GM12891 (cell line): ENCODE measurements at regions not wholly inside any gene's neighbourhood (a gene's known extent, or its start where the extent isn't known, plus 50 kb on each side); places are given as distances from the start of the nearest gene placed in this dataset.

Experiments
- DNase-seq: peaks from one replicate; pipeline ENCODE4 v3.0.0; 2011; ENCODE audit warnings: low spot score; ENCODE audit not compliant: insufficient read length
- FAIRE-seq: peaks from 2 replicates; lab custom pipeline; 2011; peaks lifted over from hg19 to GRCh38; lab: Jason Lieb, UNC
- PAX5 ChIP-seq: IDR thresholded peaks from 2 replicates; pipeline ENCODE4 v1.6.1; 2011; ENCODE audit warnings: low read length, moderate library complexity, mild to moderate bottlenecking; ENCODE audit not compliant: insufficient read depth, severe bottlenecking
- POLR2A ChIP-seq: IDR thresholded peaks from 2 replicates; pipeline ENCODE4 v1.6.1; 2011; ENCODE audit warnings: low read depth, low read length, control low read depth
- POLR2AphosphoS5 ChIP-seq: IDR thresholded peaks from 2 replicates; pipeline ENCODE4 v1.6.1; 2011; ENCODE audit warnings: low read depth, low read length, control low read depth
- POU2F2 ChIP-seq: IDR thresholded peaks from 2 replicates; pipeline ENCODE4 v1.6.1; 2011; ENCODE audit warnings: low read depth, mild to moderate bottlenecking, control low read depth, low read length, moderate library complexity
- SPI1 ChIP-seq: IDR thresholded peaks from 2 replicates; pipeline ENCODE4 v1.6.1; 2011; ENCODE audit warnings: low read depth, low read length, control low read depth
- TAF1 ChIP-seq: IDR thresholded peaks from 2 replicates; pipeline ENCODE4 v1.6.1; 2011; ENCODE audit warnings: low read depth, low read length, control low read depth

DNA sequence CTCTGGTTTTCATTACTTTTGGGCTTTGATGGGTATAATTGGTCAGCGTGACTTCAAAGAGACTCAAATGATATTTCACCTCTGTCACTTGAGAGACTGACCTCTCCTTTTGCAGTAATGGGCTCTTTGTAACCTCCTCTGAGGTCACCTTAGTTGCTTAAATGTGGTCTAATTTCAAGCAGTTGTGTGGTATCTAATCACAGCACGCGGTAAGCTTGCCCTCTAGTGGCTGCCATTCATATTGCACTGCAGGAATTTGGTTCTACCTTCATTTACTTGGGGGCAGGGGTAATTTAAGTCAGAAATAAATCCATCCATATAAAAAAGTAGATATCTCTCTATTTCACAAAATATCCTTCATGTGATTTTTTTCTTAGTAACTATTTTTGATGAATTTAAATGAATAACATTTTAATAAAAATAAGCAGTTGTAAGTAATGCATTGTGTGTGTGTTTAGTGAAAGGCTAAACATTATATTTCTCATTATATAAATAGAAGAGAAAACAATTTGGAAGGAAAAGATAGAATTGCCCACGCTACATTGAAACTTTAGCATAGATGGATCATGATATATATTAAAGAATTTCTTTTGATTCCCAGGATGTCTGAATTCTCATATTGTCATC lies 55.0 kb upstream of the ANO3 start:
- TF ChIP-seq PAX5 = no peak
- no peak for TF ChIP-seq POU2F2
- TF ChIP-seq SPI1 = no peak
- FAIRE-seq (peak; percentile 81), DNase-seq (peak; percentile 7)

DNA sequence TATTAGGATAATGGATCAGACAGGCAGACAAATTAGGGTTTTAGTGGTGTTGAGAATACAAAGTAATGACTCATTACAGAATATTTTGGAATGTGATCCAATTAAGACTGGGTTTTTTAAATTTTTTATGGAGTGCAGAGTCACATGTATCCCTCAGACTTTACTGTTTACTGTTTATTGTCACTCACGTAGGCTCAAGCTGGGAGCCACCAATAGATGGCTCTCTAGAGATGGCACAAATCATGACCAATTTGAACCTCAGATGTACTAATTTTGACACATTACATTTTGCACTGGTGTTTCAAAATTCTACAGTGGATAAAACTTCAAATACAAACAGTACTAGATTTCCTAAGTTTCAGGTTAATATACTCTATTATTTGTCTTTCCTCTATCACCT lies 53.6 kb upstream of the ANO3 start:
- DNase-seq = no peak
- TF ChIP-seq PAX5 = no peak
- TF ChIP-seq SPI1 = no peak
- TF ChIP-seq POU2F2 = no peak
- no peak for TF ChIP-seq POLR2AphosphoS5
- no peak for TF ChIP-seq TAF1
- TF ChIP-seq POLR2A = no peak
- FAIRE-seq = no peak
